ENCODE measurements at regions not wholly inside any gene's neighbourhood (a gene's known extent, or its start where the extent isn't known, plus 50 kb on each side); places are given as distances from the start of the nearest gene placed in this dataset.

DNA sequence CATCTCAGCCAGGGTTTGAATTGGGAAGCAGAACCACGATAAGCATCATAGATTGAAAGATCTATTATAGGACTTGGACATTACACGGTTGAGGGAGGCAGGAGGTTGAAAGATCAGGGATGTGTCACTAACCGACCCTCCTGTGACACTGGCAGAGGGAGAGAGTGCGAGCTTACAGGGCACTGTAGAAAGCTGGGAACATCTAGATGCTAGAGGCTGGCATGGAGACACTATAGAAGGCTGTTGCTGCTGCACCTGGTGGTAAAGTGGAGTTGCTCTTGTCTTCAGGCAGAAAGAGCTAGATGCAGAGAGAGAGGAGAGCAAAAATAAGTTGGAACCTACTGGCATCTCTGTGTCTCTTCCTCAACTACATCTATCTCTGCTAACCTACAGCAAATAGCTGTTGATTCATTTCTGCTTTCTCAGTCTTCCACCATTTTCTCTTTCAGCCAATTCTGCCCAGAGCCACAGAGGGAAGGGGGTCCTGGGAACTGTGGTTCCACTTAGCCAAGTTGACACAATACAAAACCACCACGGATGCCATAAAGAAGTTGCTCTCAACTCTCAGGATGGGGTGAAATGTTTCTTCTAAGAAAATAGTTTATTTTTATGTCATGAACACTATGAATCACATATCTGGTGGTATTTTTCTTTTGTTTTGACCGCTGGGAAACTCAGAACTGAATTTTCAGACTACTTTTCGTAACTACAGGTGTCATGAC, 155.9 kb downstream of the ZNF281 start:
- TF ChIP-seq, protein P1, sequence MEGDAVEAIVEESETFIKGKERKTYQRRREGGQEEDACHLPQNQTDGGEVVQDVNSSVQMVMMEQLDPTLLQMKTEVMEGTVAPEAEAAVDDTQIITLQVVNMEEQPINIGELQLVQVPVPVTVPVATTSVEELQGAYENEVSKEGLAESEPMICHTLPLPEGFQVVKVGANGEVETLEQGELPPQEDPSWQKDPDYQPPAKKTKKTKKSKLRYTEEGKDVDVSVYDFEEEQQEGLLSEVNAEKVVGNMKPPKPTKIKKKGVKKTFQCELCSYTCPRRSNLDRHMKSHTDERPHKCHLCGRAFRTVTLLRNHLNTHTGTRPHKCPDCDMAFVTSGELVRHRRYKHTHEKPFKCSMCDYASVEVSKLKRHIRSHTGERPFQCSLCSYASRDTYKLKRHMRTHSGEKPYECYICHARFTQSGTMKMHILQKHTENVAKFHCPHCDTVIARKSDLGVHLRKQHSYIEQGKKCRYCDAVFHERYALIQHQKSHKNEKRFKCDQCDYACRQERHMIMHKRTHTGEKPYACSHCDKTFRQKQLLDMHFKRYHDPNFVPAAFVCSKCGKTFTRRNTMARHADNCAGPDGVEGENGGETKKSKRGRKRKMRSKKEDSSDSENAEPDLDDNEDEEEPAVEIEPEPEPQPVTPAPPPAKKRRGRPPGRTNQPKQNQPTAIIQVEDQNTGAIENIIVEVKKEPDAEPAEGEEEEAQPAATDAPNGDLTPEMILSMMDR (IDR thresholded peaks at IDR 0.05; ENCODE audit: unreplicated experiment): no peak
- H3K27me3 Mint-ChIP-seq (ENCODE audit: unreplicated experiment): no peaks in the 10 kb centered on the region
- DNase-seq: no peak
- no peak overlapping the region for H3K27ac Mint-ChIP-seq (ENCODE audit: unreplicated experiment)
- no TSS peak for BruUV-seq (replicated peaks)
- H3K9me3 Mint-ChIP-seq (ENCODE audit: low read depth, unreplicated experiment): no peaks in the 10 kb centered on the region
- no peaks in the 10 kb centered on the region for H3K36me3 Mint-ChIP-seq (ENCODE audit: insufficient read depth, unreplicated experiment)
- no peaks in the 10 kb centered on the region for H3K4me1 Mint-ChIP-seq (ENCODE audit: low read depth, unreplicated experiment)
- CTCF ChIA-PET: no interaction called here
- intact Hi-C loops (cut with micrococcal nuclease; ENCODE audit: unreplicated experiment): no loop called here
- no peak overlapping the region for H3K4me3 Mint-ChIP-seq (ENCODE audit: low read depth, unreplicated experiment)

DNA sequence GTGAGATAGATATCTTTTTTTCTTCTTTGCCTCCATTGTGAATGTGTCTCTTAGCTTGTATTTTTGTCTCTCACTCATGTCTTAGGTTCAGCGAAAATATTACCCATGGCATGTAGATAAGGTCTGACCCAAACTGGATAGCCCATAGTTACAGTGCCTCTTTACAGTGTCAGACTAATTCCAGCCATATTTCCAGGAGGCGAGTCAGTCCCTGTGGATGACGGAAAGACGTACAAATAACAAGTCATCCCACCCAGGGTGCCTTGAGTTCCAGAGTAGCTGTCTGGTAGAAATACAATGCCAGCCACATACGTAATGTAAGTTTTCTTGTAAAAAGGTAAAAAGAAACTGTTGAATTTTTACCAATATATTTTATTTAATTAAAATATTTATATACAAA, 157.3 kb downstream of the ZNF281 start:
- no peaks in the 10 kb centered on the region for H3K9me3 Mint-ChIP-seq (ENCODE audit: low read depth, unreplicated experiment)
- no TSS peak for BruUV-seq (replicated peaks)
- no peak for DNase-seq
- CTCF ChIA-PET: no interaction called here
- H3K27ac Mint-ChIP-seq (ENCODE audit: unreplicated experiment): no peak overlapping the region
- no peaks in the 10 kb centered on the region for H3K4me1 Mint-ChIP-seq (ENCODE audit: low read depth, unreplicated experiment)
- H3K27me3 Mint-ChIP-seq (ENCODE audit: unreplicated experiment): no peaks in the 10 kb centered on the region
- TF ChIP-seq, protein P1 (IDR thresholded peaks at IDR 0.05; ENCODE audit: unreplicated experiment): no peak
- H3K36me3 Mint-ChIP-seq (ENCODE audit: insufficient read depth, unreplicated experiment): no peaks in the 10 kb centered on the region
- intact Hi-C loops (cut with micrococcal nuclease; ENCODE audit: unreplicated experiment): no loop called here
- H3K4me3 Mint-ChIP-seq (ENCODE audit: low read depth, unreplicated experiment): no peak overlapping the region

DNA sequence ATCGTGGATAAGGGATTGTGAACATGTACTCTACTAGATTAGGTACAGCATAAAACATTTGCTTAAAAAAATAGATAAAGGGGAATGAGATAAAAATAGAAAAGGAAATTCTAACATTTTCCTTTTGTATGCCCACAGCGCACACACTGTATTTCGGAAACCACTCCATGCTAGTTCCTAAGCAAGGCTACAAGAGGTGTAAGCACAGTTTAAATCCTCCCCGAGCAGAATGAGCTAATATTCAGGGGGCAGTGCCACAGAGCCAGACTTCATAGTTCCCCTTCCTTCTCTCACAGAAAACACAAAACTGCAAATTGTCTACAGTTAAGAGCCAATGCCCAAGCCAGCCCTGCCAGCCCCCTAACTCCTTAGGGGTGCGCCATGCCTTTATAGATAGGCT, 159.4 kb downstream of the ZNF281 start:
- Mint-ChIP-seq H3K27me3 (ENCODE audit: unreplicated experiment) (no peaks in the 10 kb centered on the region), H3K36me3 (ENCODE audit: insufficient read depth, unreplicated experiment) (no peaks in the 10 kb centered on the region), H3K4me1 (ENCODE audit: low read depth, unreplicated experiment) (no peaks in the 10 kb centered on the region), H3K4me3 (ENCODE audit: low read depth, unreplicated experiment) (no peak overlapping the region), H3K27ac (ENCODE audit: unreplicated experiment) (no peak overlapping the region), H3K9me3 (ENCODE audit: low read depth, unreplicated experiment) (no peaks in the 10 kb centered on the region)
- DNase-seq: no peak
- TF ChIP-seq, protein P1 (IDR thresholded peaks at IDR 0.05; ENCODE audit: unreplicated experiment): no peak
- no TSS peak for BruUV-seq (replicated peaks)
- CTCF ChIA-PET: interaction anchor here (0.5 kb wide), 1 partner anchor 21 kb away, joined by 3 read pairs; no protein-coding TSS in a partner anchor
- intact Hi-C loops (cut with micrococcal nuclease; ENCODE audit: unreplicated experiment): no loop called here

DNA sequence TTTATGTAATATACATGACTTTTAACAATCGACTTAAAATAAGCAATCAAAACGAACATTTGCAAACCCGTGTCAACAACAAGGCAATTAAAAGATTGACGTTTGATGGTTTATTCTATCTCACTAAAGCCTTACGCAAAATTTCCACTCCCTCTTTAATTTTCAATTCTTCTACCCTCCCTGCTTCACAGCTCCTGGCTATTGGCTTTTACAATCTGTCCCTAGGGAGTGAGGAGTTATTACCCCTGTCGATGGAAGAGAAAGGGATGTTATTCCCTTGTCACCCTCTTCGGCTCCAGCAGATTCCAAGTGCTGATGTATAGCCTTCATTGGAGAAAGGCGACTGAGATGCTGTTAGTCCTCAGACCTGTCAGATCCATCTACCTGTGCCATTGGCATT, 161.3 kb downstream of the ZNF281 start:
- H3K4me1 Mint-ChIP-seq (ENCODE audit: low read depth, unreplicated experiment): no peaks in the 10 kb centered on the region
- no peak for DNase-seq
- no peak overlapping the region for H3K4me3 Mint-ChIP-seq (ENCODE audit: low read depth, unreplicated experiment)
- H3K36me3 Mint-ChIP-seq (ENCODE audit: insufficient read depth, unreplicated experiment): no peaks in the 10 kb centered on the region
- CTCF ChIA-PET: no interaction called here
- no peaks in the 10 kb centered on the region for H3K9me3 Mint-ChIP-seq (ENCODE audit: low read depth, unreplicated experiment)
- H3K27me3 Mint-ChIP-seq (ENCODE audit: unreplicated experiment): no peaks in the 10 kb centered on the region
- no TSS peak for BruUV-seq (replicated peaks)
- intact Hi-C loops (cut with micrococcal nuclease; ENCODE audit: unreplicated experiment): no loop called here
- TF ChIP-seq, protein P1 (IDR thresholded peaks at IDR 0.05; ENCODE audit: unreplicated experiment): no peak
- no peak overlapping the region for H3K27ac Mint-ChIP-seq (ENCODE audit: unreplicated experiment)

Measured in Calu3 (cell line).